Lower lobe of right lung (tissue), 2 donors: ENCODE measurements at regions not wholly inside any gene's neighbourhood (a gene's known extent, or its start where the extent isn't known, plus 50 kb on each side); places are given as distances from the start of the nearest gene placed in this dataset.
"Not testable (repeated sequence)": the region's sequence is repeated elsewhere in the genome, so short reads cannot be mapped to it uniquely, and the experiment has no call there.

Source experiments
- ATAC-seq, 2 donors: fragments of 200-7000 bp; cut with Tn5 transposase; one replicate each; pipeline ENCODE4 v1.9.1; 2020 to 2022; ENCODE audit warnings: mild to moderate bottlenecking in 2 of 2, moderate library complexity in 2 of 2
- DNase-seq: peaks from one replicate; pipeline ENCODE4 v3.0.0-alpha.2; 2020
- H3K27ac ChIP-seq: fragments of 200-600 bp; one replicate; pipeline ENCODE4 v1.8.0; 2022
- H3K27me3 ChIP-seq: fragments of 200-600 bp; one replicate; pipeline ENCODE4 v1.8.0; 2022; ENCODE audit warnings: low read depth
- H3K36me3 ChIP-seq: fragments of 200-600 bp; one replicate; pipeline ENCODE4 v1.8.0; 2022; ENCODE audit warnings: mild to moderate bottlenecking
- H3K4me1 ChIP-seq: fragments of 200-600 bp; one replicate; pipeline ENCODE4 v1.8.0; 2022
- H3K4me3 ChIP-seq: fragments of 200-600 bp; one replicate; pipeline ENCODE4 v1.8.0; 2022; ENCODE audit warnings: mild to moderate bottlenecking
- H3K9me3 ChIP-seq: fragments of 200-600 bp; one replicate; pipeline ENCODE4 v1.8.0; 2022
- CTCF ChIP-seq: fragments of 200-600 bp; IDR thresholded peaks from one replicate; pipeline ENCODE4 v1.8.0; 2022; ENCODE audit warnings: antibody characterized with exemption, mild to moderate bottlenecking
- intact Hi-C: fragments of 100-400 bp; cut with DNase I; formaldehyde crosslinking; loops from one replicate; pipeline ENCODE4 v1.11.0; 2022
- donor health status: DM: no; HTN: yes; CAD: no; lungs with severe emphysema.

GRCh38 chr3:96646596-96646995, 167.8 kb upstream of the EPHA6 start:
- DNase-seq (no peak), ATAC-seq (no peak)
- Histone ChIP-seq H3K4me1 (no peaks in the 10 kb centered on the region), H3K27me3 (no peaks in the 10 kb centered on the region), H3K4me3 (no peak overlapping the region), H3K36me3 (no peaks in the 10 kb centered on the region), H3K27ac (no peak overlapping the region), H3K9me3 (no peaks in the 10 kb centered on the region)
- TF ChIP-seq CTCF: no peak
- intact Hi-C loops: no loop called here

- no peak overlapping the region for H3K27ac ChIP-seq
- H3K4me3 ChIP-seq: no peak overlapping the region
- no peaks in the 10 kb centered on the region for H3K36me3 ChIP-seq
- no peak for TF ChIP-seq CTCF
- no peak for DNase-seq
- H3K4me1 ChIP-seq: no peaks in the 10 kb centered on the region
- peaks cover 3% of the 10 kb centered on the region for H3K9me3 ChIP-seq
- no peak for ATAC-seq
- intact Hi-C loops: no loop called here
- no peaks in the 10 kb centered on the region for H3K27me3 ChIP-seq
Measured at GRCh38 chr3:96657710-96658109, 156.7 kb upstream of the EPHA6 start.

- H3K9me3 ChIP-seq, ATAC-seq, H3K36me3 ChIP-seq, intact Hi-C loops, DNase-seq, H3K27ac ChIP-seq, H3K4me1 ChIP-seq, H3K27me3 ChIP-seq, H3K4me3 ChIP-seq: not testable (repeated sequence)
Measured at GRCh38 chr3:96671861-96672595, 142.4 kb upstream of the EPHA6 start.

- Histone ChIP-seq H3K36me3 (no peaks in the 10 kb centered on the region), H3K27ac (no peak overlapping the region), H3K27me3 (no peaks in the 10 kb centered on the region), H3K4me3 (no peak overlapping the region), H3K4me1 (no peaks in the 10 kb centered on the region), H3K9me3 (no peaks in the 10 kb centered on the region)
- intact Hi-C loops: no loop called here
- ATAC-seq: no peak
- no peak for DNase-seq
- TF ChIP-seq CTCF: no peak
Measured at GRCh38 chr3:96677156-96677555, 137.2 kb upstream of the EPHA6 start.

- Histone ChIP-seq H3K36me3 (no peaks in the 10 kb centered on the region), H3K9me3 (no peaks in the 10 kb centered on the region), H3K27me3 (no peaks in the 10 kb centered on the region), H3K27ac (no peak overlapping the region), H3K4me1 (no peaks in the 10 kb centered on the region), H3K4me3 (no peak overlapping the region)
- intact Hi-C loops: no loop called here
- TF ChIP-seq CTCF: no peak
- no peak for DNase-seq
- no peak for ATAC-seq
Measured at GRCh38 chr3:96678325-96678724, 136.1 kb upstream of the EPHA6 start.

GRCh38 chr3:96700322-96701315, 113.8 kb upstream of the EPHA6 start:
- no peak for DNase-seq
- intact Hi-C loops: no loop called here
- no peaks in the 10 kb centered on the region for H3K36me3 ChIP-seq
- H3K9me3 ChIP-seq: peaks cover 10% of the 10 kb centered on the region
- H3K27ac ChIP-seq: no peak overlapping the region
- ATAC-seq: no peak
- no peaks in the 10 kb centered on the region for H3K4me1 ChIP-seq
- H3K4me3 ChIP-seq: no peak overlapping the region
- no peak for TF ChIP-seq CTCF
- H3K27me3 ChIP-seq: no peaks in the 10 kb centered on the region
